Osteocyte (in vitro differentiated cells): ENCODE measurements at regions not wholly inside any gene's neighbourhood (a gene's known extent, or its start where the extent isn't known, plus 50 kb on each side); places are given as distances from the start of the nearest gene placed in this dataset.

ENCODE experiments used
- DNase-seq: peaks from one replicate; pipeline ENCODE4 v3.0.0; 2021; ENCODE audit warnings: mixed read lengths; ENCODE audit not compliant: unreplicated experiment; ENCODE audit errors: extremely low spot score
- H3K27ac Mint-ChIP-seq: one replicate; pipeline ENCODE4 v1.8.0; 2021; ENCODE audit warnings: mild to moderate bottlenecking, mixed read lengths; ENCODE audit not compliant: unreplicated experiment
- H3K27me3 Mint-ChIP-seq: one replicate; pipeline ENCODE4 v1.8.0; 2021; ENCODE audit warnings: mixed read lengths; ENCODE audit not compliant: unreplicated experiment
- H3K36me3 Mint-ChIP-seq: one replicate; pipeline ENCODE4 v1.8.0; 2021; ENCODE audit warnings: mixed read lengths; ENCODE audit not compliant: unreplicated experiment
- H3K4me1 Mint-ChIP-seq: one replicate; pipeline ENCODE4 v1.8.0; 2021; ENCODE audit warnings: mixed read lengths; ENCODE audit not compliant: unreplicated experiment
- H3K4me3 Mint-ChIP-seq: one replicate; pipeline ENCODE4 v1.8.0; 2021; ENCODE audit warnings: mild to moderate bottlenecking, moderate library complexity, mixed read lengths; ENCODE audit not compliant: unreplicated experiment
- H3K9me3 Mint-ChIP-seq: one replicate; pipeline ENCODE4 v1.8.0; 2021; ENCODE audit warnings: mixed read lengths; ENCODE audit not compliant: unreplicated experiment
- TF ChIP-seq, protein P1 (sequence below): fragments of 200-600 bp; sonication (generic); IDR thresholded peaks from 2 replicates; pipeline ENCODE4 v1.5.0; 2021; ENCODE audit warnings: antibody characterized with exemption, mild to moderate bottlenecking, moderate library complexity

- DNase-seq: no peak
- Mint-ChIP-seq H3K27ac (no peak overlapping the region), H3K4me1 (no peaks in the 10 kb centered on the region), H3K36me3 (no peaks in the 10 kb centered on the region), H3K9me3 (peaks cover 13% of the 10 kb centered on the region), H3K27me3 (no peaks in the 10 kb centered on the region), H3K4me3 (no peak overlapping the region)
- TF ChIP-seq, protein P1, sequence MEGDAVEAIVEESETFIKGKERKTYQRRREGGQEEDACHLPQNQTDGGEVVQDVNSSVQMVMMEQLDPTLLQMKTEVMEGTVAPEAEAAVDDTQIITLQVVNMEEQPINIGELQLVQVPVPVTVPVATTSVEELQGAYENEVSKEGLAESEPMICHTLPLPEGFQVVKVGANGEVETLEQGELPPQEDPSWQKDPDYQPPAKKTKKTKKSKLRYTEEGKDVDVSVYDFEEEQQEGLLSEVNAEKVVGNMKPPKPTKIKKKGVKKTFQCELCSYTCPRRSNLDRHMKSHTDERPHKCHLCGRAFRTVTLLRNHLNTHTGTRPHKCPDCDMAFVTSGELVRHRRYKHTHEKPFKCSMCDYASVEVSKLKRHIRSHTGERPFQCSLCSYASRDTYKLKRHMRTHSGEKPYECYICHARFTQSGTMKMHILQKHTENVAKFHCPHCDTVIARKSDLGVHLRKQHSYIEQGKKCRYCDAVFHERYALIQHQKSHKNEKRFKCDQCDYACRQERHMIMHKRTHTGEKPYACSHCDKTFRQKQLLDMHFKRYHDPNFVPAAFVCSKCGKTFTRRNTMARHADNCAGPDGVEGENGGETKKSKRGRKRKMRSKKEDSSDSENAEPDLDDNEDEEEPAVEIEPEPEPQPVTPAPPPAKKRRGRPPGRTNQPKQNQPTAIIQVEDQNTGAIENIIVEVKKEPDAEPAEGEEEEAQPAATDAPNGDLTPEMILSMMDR: no peak
Observed at GRCh38 chr4:62429297-62429696, 1229.2 kb downstream of the ADGRL3 start.

GRCh38 chr4:62415256-62415655 is 1215.1 kb downstream of the ADGRL3 start:
- Mint-ChIP-seq H3K36me3 (no peaks in the 10 kb centered on the region), H3K4me1 (no peaks in the 10 kb centered on the region), H3K27ac (no peak overlapping the region), H3K9me3 (peaks cover 4% of the 10 kb centered on the region), H3K27me3 (no peaks in the 10 kb centered on the region), H3K4me3 (no peak overlapping the region)
- no peak for DNase-seq
- TF ChIP-seq, protein P1: no peak

GRCh38 chr4:62414563-62414962 is 1214.4 kb downstream of the ADGRL3 start:
- Mint-ChIP-seq H3K4me3 (no peak overlapping the region), H3K4me1 (no peaks in the 10 kb centered on the region), H3K36me3 (no peaks in the 10 kb centered on the region), H3K9me3 (peaks cover 4% of the 10 kb centered on the region), H3K27ac (no peak overlapping the region), H3K27me3 (no peaks in the 10 kb centered on the region)
- TF ChIP-seq, protein P1: no peak
- DNase-seq: no peak

DNA sequence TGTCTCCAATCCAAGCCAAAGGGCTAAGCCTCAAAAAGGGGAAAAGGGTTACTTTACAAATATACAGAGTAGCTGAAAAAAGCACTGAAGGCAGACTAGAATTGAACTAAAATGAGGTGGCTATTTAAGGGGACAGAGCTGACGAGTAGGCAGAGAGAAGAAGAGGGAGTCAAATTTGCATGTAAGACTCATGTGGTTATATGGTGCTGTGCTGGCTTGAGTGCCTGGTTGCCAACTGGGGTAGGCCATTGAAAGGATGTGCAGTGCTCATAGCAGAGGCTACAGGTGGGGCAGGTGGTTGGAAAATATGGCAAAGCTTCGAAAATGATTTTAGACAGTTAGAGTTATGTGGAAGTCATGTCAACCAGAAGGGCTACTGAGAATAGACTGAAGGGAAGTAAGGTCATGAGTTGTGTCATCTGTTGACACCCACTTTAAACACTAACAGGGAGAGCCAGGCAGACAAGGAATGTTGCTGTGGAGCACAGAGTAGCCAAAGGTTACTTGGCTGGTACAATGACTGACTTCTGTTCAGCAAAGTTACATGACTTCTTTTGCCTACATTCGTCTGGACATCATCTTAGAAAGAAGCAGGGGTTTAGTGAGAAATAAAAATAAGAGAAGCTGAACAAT is 1210.4 kb downstream of the ADGRL3 start:
- Mint-ChIP-seq H3K36me3 (no peaks in the 10 kb centered on the region), H3K27me3 (no peaks in the 10 kb centered on the region), H3K4me3 (no peak overlapping the region), H3K27ac (no peak overlapping the region), H3K4me1 (no peaks in the 10 kb centered on the region), H3K9me3 (no peaks in the 10 kb centered on the region)
- no peak for DNase-seq
- TF ChIP-seq, protein P1: no peak

GRCh38 chr4:62408454-62408853 is 1208.3 kb downstream of the ADGRL3 start:
- Mint-ChIP-seq H3K9me3 (no peaks in the 10 kb centered on the region), H3K27me3 (no peaks in the 10 kb centered on the region), H3K27ac (no peak overlapping the region)

More at GRCh38 chr4:62408454-62408853, 1208.3 kb downstream of the ADGRL3 start:
- no peaks in the 10 kb centered on the region for H3K36me3 Mint-ChIP-seq
- TF ChIP-seq, protein P1: peak; percentile 51
- H3K4me3 Mint-ChIP-seq: no peak overlapping the region
- DNase-seq: no peak
- no peaks in the 10 kb centered on the region for H3K4me1 Mint-ChIP-seq
